GM18507 (cell line): ENCODE measurements at regions not wholly inside any gene's neighbourhood (a gene's known extent, or its start where the extent isn't known, plus 50 kb on each side); places are given as distances from the start of the nearest gene placed in this dataset.

Experiments
- DNase-seq: peaks from one replicate; pipeline ENCODE4 v3.0.0; 2011; ENCODE audit warnings: low read depth; ENCODE audit not compliant: insufficient read length; ENCODE audit errors: extremely low spot score
- FAIRE-seq: peaks from 2 replicates; lab custom pipeline; 2011; peaks lifted over from hg19 to GRCh38; lab: Jason Lieb, UNC

GRCh38 chr4:137663251-137664045, 131.2 kb upstream of the PCDH18 start:
- FAIRE-seq (no peak), DNase-seq (no peak)

GRCh38 chr4:137661693-137662092, 129.4 kb upstream of the PCDH18 start:
- FAIRE-seq (no peak), DNase-seq (no peak)

DNA sequence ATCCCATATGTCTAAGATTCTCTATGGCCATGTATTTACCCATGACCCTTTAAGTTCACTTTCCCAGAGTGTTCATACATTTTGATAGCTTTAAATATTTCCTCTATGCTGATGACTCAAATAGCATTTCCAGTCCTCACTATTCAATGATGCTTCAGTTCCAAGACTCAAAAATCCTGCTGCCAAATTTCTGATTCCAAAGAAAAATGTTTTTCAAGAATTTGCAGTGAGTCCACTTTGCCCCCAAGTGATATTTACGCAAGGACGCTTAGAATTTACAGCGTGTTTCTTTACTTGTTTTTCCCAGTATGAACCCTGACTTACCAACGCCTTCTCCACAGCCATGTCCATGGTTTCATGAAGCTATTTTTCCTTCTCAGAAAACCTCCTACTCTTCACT, 127.9 kb upstream of the PCDH18 start:
- no peak for DNase-seq
- FAIRE-seq, result no peak

DNA sequence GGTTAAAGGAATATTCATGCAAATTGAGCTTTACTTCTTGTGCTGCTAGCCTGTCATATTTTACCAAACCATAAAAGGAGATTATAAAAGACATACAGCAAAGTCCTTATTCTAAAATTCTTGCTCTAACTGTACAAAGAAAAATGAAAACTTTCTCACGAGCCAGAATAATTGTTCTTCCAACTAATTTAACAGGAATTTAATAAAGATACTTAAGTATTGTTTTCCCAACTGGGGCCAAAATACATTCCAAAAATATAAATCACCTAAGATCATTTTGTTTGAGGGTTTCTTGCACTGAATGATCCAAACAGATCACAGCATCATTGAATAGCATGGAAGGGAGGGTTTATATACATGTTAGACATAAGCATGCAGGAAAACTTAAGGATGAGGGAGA, 127.1 kb upstream of the PCDH18 start:
- FAIRE-seq (no peak), DNase-seq (no peak)

- no peak for FAIRE-seq
- no peak for DNase-seq
These were observed 124.4 kb upstream of the PCDH18 start for GRCh38 chr4:137656661-137657060.

GRCh38 chr4:137655302-137655701, 123.0 kb upstream of the PCDH18 start:
- DNase-seq, result no peak

GRCh38 chr4:137651128-137651527, 118.8 kb upstream of the PCDH18 start:
- DNase-seq, result no peak
- FAIRE-seq, result no peak

More at GRCh38 chr4:137655302-137655701, 123.0 kb upstream of the PCDH18 start:
- FAIRE-seq, result no peak

DNA sequence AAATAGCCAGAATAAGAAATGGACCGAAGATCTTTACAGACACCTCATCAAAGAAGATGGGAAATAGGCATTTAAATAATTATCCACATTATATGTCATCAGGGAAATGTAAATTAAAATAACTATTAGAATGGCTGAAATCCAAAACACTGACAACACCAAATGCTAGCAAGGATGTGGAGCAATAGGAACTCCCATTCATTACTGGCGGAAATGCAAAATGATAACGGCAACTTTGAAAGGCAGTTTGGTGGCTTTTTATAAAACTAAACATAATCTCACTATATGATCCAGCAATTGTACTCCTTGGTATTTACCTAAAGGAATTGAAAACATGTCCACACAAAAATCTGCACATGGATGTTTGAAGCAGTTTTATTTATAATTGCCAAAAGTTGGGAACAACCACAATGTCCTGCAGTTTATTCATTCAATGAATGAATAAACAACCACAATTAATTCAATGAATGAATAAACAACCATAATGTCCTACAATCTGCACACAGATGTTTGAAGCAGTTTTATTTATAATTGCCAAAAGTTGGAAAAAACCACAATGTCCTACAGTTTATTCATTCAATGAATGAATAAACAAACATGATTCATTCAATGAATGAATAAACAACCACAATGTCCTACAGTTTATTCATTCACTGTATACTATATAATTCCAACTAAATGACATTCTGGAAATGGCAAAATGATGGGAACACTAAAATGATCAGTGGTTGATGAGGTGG, 117.6 kb upstream of the PCDH18 start:
- DNase-seq (no peak), FAIRE-seq (no peak)

- no peak for FAIRE-seq
These were observed 116.2 kb upstream of the PCDH18 start for GRCh38 chr4:137648531-137648930.

GRCh38 chr4:137647375-137647774, 115.1 kb upstream of the PCDH18 start:
- no peak for DNase-seq

More at GRCh38 chr4:137648531-137648930, 116.2 kb upstream of the PCDH18 start:
- no peak for DNase-seq

GRCh38 chr4:137644201-137644600, 111.9 kb upstream of the PCDH18 start:
- no peak for FAIRE-seq

More at GRCh38 chr4:137647375-137647774, 115.1 kb upstream of the PCDH18 start:
- no peak for FAIRE-seq

DNA sequence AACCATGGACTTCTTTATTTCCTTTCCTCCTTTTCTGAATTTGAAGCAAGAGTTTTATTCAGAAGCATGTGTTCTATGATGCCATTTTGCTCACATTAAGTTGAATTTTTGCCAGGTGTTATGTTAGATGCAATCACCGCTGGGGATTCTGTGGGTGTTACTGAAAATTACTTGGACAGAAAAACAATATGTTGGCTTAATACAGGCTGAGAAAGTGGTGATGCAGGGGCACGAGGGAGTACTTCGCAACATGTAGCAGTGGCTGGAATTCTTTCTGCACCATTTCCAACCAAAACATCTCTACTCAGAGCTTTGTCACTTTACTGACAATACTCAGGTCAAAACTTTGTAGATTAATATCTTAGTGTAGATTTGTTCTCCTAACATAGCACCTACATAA, 109.2 kb upstream of the PCDH18 start:
- FAIRE-seq, result no peak

More at GRCh38 chr4:137644201-137644600, 111.9 kb upstream of the PCDH18 start:
- no peak for DNase-seq

DNA sequence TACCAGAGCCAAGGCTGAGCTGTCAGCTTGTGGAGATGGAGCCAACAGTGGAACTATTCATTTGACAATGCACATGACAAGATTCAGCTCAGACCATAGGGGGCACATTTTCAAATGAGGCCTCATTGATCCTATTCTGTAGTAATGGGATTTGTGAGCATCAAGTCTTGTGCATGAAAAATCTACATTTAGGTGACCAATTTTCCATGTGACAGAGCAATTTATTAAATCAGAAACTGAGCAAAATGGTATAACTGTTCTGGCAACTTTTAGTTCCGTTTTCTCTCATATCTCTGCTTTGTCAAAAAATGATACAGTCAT, 108.5 kb upstream of the PCDH18 start:
- FAIRE-seq (no peak), DNase-seq (no peak)

More for the DNA sequence above, 109.2 kb upstream of the PCDH18 start:
- no peak for DNase-seq

DNA sequence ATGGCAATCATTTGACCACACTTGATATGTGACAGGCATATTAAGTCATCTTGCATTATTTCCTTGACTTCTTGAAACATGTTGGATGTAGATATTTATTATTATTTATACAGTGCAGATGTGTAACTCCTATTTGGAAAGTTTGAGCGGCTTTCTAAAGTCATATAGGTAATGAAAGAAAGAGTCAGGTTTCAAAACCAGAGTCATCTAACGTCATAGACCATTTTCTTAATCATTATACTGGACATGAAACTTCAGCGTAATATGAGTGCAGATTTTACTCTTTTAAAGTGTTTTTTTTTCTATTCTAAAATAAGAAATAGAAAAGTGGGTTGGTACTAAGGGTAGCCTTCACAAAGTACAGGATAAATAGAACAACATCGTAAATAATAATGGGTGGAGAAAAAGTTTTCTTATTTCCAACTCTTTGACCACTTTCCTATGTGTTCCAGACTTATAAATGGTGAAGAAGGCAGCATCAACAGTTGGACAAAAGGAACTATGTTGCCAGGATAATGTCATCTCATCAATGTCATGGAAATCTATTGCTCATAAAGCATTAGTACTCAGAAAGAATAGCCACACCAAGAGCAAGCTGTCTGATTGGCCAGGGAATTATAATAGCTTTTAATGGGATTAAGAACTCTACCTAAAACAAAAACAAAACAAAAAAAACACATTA, 108.0 kb upstream of the PCDH18 start:
- FAIRE-seq, result no peak
- DNase-seq, result no peak

GRCh38 chr4:137638934-137639333, 106.6 kb upstream of the PCDH18 start:
- no peak for FAIRE-seq
- DNase-seq, result no peak

- DNase-seq, result no peak
- no peak for FAIRE-seq
These were observed 103.3 kb upstream of the PCDH18 start for GRCh38 chr4:137635601-137636000.

- DNase-seq, result no peak
- no peak for FAIRE-seq
These were observed 102.8 kb upstream of the PCDH18 start for GRCh38 chr4:137635108-137635507.

DNA sequence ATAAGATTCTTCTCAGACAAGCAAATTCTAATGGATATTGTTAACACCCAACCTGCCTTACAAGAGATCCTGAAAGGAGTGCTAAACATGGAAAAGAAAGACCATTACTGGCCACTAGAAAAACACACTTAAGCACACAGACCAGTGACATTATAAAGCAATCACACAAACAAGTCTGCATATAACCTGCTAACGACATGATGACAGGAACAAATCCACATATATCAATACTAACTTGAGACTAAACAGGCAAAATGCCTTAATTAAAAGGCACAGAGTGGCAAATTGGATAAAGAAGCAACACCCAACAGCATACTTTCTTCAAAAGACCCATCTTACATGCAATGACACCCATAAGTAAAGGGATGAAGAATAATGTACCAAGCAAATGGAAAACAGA, 100.5 kb upstream of the PCDH18 start:
- DNase-seq, result no peak
- no peak for FAIRE-seq

GRCh38 chr4:137631605-137632004, 99.3 kb upstream of the PCDH18 start:
- no peak for DNase-seq
- no peak for FAIRE-seq

DNA sequence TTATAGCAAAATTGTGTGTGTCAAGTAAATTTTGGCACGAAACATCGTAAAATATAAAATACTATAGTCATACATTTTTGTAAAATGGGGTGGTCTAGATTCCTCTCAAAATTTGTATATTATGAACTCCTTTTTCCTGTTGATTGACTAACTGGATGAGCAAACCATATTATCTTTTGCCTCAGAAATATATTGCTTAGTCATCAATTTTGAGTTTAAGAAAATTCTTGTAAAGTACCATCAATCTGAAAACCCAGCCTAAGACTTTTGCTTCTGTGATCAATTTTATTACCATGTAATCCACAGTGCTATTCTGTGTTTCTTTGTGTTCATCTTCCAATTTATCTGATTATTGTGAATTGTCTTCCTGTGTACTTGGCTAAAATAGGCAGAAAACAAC, 98.0 kb upstream of the PCDH18 start:
- FAIRE-seq, result no peak
- no peak for DNase-seq
